Lower leg skin (tissue), 4 donors: ENCODE measurements at regions not wholly inside any gene's neighbourhood (a gene's known extent, or its start where the extent isn't known, plus 50 kb on each side); places are given as distances from the start of the nearest gene placed in this dataset.
"Not testable (repeated sequence)": the region's sequence is repeated elsewhere in the genome, so short reads cannot be mapped to it uniquely, and the experiment has no call there.

Experiments used
- DNase-seq, 2 donors: peaks; one replicate each; pipeline ENCODE4 v3.0.0-alpha.2; 2019; ENCODE audit warnings: low spot score in 2 of 2
- H3K4me3 ChIP-seq: fragments of 200-600 bp; sonication (generic); 2 replicates; pipeline ENCODE4 v1.5.1; 2017; ENCODE audit warnings: mild to moderate bottlenecking, low read depth; ENCODE audit not compliant: poor library complexity, severe bottlenecking
- POLR2A ChIP-seq, 2 donors: fragments of 450-650 bp; IDR thresholded peaks; one replicate each; pipeline ENCODE4 v1.6.1; 2016 to 2017; ENCODE audit warnings: antibody characterized with exemption in 2 of 2, mild to moderate bottlenecking in 1 of 2, moderate library complexity in 1 of 2
- WGBS, 2 donors: methylation state at CpG; one replicate each; pipeline ENCODE4 v1.1.5; 2018; 5-methylcytosine and 5-hydroxymethylcytosine counted together
- intact Hi-C: fragments of 100-400 bp; cut with DNase I; formaldehyde crosslinking; loops from one replicate; pipeline ENCODE4 v1.15.0; 2023; ENCODE audit warnings: low total_unique reads
- TF ChIP-seq, protein P1 (sequence below), 3 donors: fragments of 450-650 bp; IDR thresholded peaks; one replicate each; pipeline ENCODE4 v1.5.1; 2016; ENCODE audit warnings: antibody characterized with exemption in 3 of 3, mild to moderate bottlenecking in 3 of 3, moderate library complexity in 2 of 3

DNA sequence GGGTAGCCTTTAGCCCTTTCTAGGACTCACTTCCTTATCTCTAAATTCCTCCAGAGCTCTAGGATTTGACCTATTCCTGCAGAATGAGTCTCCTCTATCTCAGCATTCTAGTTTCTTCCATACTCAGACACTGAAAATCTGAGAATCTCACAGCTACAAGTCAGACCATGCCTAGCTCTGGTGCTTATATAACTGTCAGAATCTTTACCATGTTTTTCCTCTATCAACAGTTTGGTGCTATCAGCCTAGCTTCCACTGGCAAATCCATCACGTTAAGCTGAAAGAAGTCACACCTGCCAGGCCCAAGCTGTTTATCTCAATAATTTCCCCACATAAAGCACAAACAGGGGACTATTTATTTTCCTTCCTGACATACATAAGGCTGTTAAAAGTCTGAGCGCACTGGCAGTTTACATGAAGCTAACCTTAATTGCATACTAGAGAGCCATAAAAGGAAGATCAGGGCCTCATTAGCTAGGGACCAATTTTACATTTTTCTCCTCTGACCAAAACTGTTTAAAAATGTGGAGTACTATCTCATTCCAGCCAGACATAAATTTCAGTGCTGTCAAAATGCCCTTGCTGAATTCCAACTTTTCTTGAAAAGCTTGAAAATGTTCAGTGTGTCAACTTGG, 270.5 kb downstream of the C12orf75 start:
- no peak for TF ChIP-seq POLR2A (IDR thresholded peaks at IDR 0.05)
- TF ChIP-seq, protein P1, sequence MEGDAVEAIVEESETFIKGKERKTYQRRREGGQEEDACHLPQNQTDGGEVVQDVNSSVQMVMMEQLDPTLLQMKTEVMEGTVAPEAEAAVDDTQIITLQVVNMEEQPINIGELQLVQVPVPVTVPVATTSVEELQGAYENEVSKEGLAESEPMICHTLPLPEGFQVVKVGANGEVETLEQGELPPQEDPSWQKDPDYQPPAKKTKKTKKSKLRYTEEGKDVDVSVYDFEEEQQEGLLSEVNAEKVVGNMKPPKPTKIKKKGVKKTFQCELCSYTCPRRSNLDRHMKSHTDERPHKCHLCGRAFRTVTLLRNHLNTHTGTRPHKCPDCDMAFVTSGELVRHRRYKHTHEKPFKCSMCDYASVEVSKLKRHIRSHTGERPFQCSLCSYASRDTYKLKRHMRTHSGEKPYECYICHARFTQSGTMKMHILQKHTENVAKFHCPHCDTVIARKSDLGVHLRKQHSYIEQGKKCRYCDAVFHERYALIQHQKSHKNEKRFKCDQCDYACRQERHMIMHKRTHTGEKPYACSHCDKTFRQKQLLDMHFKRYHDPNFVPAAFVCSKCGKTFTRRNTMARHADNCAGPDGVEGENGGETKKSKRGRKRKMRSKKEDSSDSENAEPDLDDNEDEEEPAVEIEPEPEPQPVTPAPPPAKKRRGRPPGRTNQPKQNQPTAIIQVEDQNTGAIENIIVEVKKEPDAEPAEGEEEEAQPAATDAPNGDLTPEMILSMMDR (IDR thresholded peaks at IDR 0.05), result no peak
- no peak for DNase-seq
- intact Hi-C loops, result no loop called here
- no peak overlapping the region for H3K4me3 ChIP-seq
- WGBS, 2 donors, result 50 to 65% methylated on average over 2 of the region's 2 CpGs

DNA sequence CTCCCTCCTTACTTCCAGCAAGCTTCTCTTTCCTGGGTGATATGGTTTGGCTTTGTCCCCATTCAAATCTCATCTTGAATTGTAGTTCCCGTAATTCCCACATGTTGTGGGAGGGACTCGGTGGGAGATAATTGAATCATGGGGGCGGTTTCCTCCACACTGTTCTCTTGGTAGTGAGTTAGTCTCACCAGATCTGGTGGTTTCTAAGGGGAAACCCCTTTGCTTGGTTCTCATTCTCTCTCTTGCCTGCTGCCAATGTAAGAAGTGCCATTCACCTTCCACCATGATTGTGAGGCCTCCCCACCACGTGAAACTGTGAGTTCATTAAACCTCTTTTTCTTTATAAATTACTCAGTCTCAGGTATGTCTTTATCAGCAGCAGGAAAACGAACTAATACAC, 271.8 kb downstream of the C12orf75 start:
- WGBS, 2 donors, result 76 to 82% methylated on average over 5 of the region's 5 CpGs
- intact Hi-C loops, DNase-seq: not testable (repeated sequence)

DNA sequence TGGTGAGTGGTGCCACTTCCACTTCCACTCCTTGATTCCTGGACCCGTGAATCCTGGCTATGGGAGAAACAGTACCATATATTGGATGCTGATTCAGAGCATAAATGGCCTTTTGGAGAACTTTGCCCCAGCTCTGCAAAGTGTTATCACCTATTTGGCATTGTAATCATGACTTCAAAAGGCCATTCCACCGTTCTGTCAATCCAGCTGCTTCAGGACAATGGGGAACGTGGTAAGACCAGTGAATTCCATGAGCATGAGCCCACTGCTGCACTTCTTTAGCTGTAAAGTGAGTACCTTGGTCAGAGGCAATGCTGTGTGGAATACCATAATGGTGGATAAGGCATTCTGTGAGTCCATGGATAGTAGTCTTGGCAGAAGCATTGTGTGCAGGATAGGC, 273.8 kb downstream of the C12orf75 start:
- DNase-seq, H3K4me3 ChIP-seq, intact Hi-C loops: not testable (repeated sequence)
- 53 to 84% methylated on average over 3 of the region's 3 CpGs for WGBS, 2 donors

More for the DNA sequence above, 271.8 kb downstream of the C12orf75 start:
- H3K4me3 ChIP-seq, result not testable (repeated sequence)

DNA sequence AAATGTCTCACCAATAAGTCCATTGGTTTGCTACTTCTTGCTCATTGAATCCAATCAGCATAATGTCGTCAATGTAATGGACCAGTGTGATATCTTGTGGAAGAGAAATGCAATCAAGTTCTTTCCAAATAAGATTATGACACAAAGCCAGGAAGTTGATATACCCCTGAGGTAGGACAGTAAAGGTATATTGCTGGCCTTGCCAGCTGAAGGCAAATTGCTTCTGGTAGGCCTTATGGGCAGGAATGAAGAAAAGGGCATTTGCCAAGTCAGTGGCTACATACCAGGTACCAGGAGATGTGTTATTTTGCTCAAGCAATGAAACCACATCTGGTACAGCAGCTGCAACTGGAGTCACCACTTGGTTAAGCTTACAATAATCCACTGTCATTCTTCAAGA, 276.1 kb downstream of the C12orf75 start:
- WGBS, 2 donors, result 93 to 97% methylated on average over 1 of the region's 1 CpG
- DNase-seq, intact Hi-C loops, H3K4me3 ChIP-seq: not testable (repeated sequence)

DNA sequence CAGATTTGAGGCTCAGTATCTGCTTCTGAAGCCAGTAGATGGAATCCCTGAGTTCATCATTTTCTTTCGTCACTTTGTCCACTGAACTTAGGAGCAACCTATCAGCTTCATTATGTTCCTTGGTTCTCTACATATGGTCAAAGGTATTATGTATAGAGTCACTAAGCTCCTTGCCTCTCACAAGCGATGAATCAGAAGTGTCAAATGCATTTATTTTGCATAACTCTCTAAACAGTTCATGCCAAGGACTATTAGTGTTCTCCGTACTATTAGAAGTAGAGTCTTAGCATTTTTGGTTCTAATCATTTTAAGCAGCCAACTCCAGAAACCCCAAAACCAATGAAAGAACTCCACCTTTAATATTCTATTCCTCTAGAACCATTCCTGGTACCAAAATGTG, 278.5 kb downstream of the C12orf75 start:
- DNase-seq, intact Hi-C loops, H3K4me3 ChIP-seq: not testable (repeated sequence)
- WGBS, 2 donors, result 94 to 95% methylated on average over 3 of the region's 3 CpGs

DNA sequence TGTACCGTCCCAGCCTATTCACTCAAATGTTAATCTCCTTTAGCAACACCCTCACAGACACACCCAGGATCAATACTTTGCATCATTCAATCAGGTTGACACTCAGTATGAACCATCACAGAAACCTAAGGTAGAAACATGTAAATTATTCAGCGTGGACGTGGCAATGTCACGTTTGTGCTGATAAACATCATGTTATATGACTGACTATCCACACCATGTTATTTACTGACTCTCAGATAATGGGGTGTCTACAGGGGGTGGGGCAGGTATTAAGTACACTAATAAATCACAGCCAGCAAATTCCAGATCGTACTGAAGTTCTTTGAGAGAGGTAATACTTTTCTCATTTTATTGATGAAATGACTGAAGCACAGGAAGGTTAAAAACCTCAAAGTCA, 280.0 kb downstream of the C12orf75 start:
- no peak overlapping the region for H3K4me3 ChIP-seq
- WGBS, 2 donors, result 83 to 85% methylated on average over 5 of the region's 5 CpGs
- TF ChIP-seq, protein P1 (IDR thresholded peaks at IDR 0.05), result no peak
- no peak for DNase-seq
- intact Hi-C loops, result no loop called here

DNA sequence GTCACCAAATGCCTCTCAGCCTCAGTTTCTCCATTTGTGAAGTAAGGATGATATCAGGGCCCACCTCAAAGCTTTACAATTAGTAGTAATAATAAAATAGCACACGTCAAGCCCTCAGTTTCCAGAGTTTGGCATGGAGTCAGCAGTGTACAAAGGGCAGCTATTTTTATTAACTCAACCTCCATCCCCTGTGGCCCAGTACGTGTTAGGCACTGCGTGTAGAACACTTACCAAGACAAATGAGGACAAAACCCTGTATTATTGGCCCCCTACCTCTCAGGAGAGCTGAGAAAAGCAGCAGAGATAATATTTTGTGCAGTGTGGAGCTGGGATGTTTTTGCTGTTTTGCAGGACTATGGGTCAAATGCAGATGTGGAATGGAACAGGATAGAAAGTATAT, 280.8 kb downstream of the C12orf75 start:
- H3K4me3 ChIP-seq, result no peak overlapping the region
- 45 to 76% methylated on average over 3 of the region's 3 CpGs for WGBS, 2 donors
- TF ChIP-seq, protein P1 (IDR thresholded peaks at IDR 0.05), result no peak
- TF ChIP-seq POLR2A (IDR thresholded peaks at IDR 0.05), result no peak
- intact Hi-C loops, result no loop called here
- no peak for DNase-seq

DNA sequence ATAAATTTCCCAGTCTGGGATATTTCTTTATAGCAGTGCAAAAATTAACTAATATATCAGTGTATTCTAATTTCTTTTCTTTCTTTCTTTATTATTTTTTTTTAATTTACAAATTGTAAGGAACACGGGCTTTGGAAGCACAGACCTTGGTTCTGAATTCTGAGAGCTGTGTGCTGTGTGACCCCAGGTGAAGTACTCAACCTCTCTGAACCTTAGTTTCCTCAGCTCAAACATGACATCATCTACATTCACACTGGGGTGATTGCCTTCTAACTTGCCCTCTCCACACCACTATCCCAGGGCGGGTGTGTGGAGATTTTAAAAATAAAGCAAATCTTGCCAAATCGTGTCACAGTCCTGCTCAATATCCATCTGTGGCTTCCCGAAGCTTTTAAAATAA, 282.8 kb downstream of the C12orf75 start:
- no peak overlapping the region for H3K4me3 ChIP-seq
- no peak for DNase-seq
- no peak for TF ChIP-seq POLR2A (IDR thresholded peaks at IDR 0.05)
- TF ChIP-seq, protein P1 (IDR thresholded peaks at IDR 0.05), result no peak
- intact Hi-C loops, result no loop called here
- WGBS, 2 donors, result 91 to 93% methylated on average over 4 of the region's 4 CpGs
